Pancreas (tissue), 10 donors: ENCODE measurements at regions not wholly inside any gene's neighbourhood (a gene's known extent, or its start where the extent isn't known, plus 50 kb on each side); places are given as distances from the start of the nearest gene placed in this dataset.

ENCODE experiments used
- ATAC-seq, 4 donors: fragments of 200-7000 bp; cut with Tn5 transposase; one replicate each; pipeline versions ENCODE4 v1.8.0 to v1.9.1; 2020; ENCODE audit warnings: mild to moderate bottlenecking in 4 of 4, moderate library complexity in 4 of 4
- DNase-seq, 6 donors: peaks; one replicate each; pipeline ENCODE4 v3.0.0-alpha.2; 2020
- FAIRE-seq: peaks from 2 replicates; lab custom pipeline; 2012; peaks lifted over from hg19 to GRCh38; lab: Jason Lieb, UNC
- H3K27ac ChIP-seq, 4 donors: fragments of 200-600 bp; sonication (generic); 1 replicate in 3 of 4; 2 replicates in 1 of 4; pipeline versions ENCODE4 v1.5.0 to v1.8.0; 2020
- H3K27me3 ChIP-seq, 4 donors: fragments of 200-600 bp; one replicate each; pipeline ENCODE4 v1.8.0; 2021
- H3K36me3 ChIP-seq, 3 donors: fragments of 200-600 bp; sonication (generic) in 1 of 3; one replicate each; pipeline versions ENCODE4 v1.5.0 to v1.8.0; 2020 to 2021
- H3K4me1 ChIP-seq, 3 donors: fragments of 200-600 bp; one replicate each; pipeline ENCODE4 v1.8.0; 2021
- H3K4me3 ChIP-seq, 4 donors: fragments of 200-600 bp; sonication (generic) in 2 of 4; one replicate each; pipeline versions ENCODE4 v1.5.0 to v1.8.0; 2020 to 2021
- H3K9me3 ChIP-seq, 4 donors: fragments of 200-600 bp; one replicate each; pipeline ENCODE4 v1.8.0; 2021
- CTCF ChIP-seq, 4 donors: fragments of 200-600 bp; sonication (generic) in 3 of 4; IDR thresholded peaks; one replicate each; pipeline versions ENCODE4 v1.5.0 to v1.8.0; 2021; ENCODE audit warnings: antibody characterized with exemption in 4 of 4
- WGBS, 2 donors: extraction: QIAGEN DNeasy Blood & Tissue Kit; methylation state at CpG; one replicate each; pipeline ENCODE4 v1.1.7; 2013; 5-methylcytosine and 5-hydroxymethylcytosine counted together
- intact Hi-C, 3 donors: fragments of 100-400 bp; cut with DNase I; formaldehyde crosslinking; loops; one replicate each; pipeline versions ENCODE4 v1.11.1 to v1.14.2; 2022
- donor health status: healthy with polysubstance abuse.
- donor health status: DM: no; HTN: no; CAD: no; lungs with moderate emphysema.
- donor health status: DM: no; HTN: no; CAD: no.
- donor health status: control.
- donor health status: control.
- donor health status: Bipolar disorder and iron deficiency.
- donor health status: DM: yes; HTN: yes; CAD: no.
- donor health status: DM: no; HTN: no; CAD: no.
- donor health status: DM: no; HTN: no; CAD: no.
- donor health status: DM: yes; HTN: yes; CAD: no.

DNA sequence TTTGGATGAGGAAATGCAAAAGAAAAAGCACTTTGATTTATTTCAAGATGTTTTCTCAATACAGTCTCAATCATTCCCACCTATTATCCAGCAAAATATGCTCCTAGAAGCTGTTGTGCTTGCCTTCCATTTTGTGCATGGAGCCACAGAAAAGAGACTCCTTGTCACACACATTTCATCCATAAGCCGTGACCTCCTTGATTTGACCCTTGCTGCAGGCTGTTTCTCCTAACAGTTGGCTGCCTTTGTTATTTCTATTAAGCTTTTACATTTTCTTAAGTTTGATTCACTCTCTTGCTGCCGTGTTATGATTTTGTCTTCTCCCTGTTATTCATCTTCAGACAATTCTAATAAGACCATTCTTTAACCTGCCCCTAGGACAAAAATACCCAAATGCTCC, 124.2 kb upstream of the PLAAT1 start:
- Histone ChIP-seq H3K36me3 (no peaks in the 10 kb centered on the region), H3K4me3 (no peak overlapping the region)
- TF ChIP-seq CTCF (IDR thresholded peaks at IDR 0.05): no peak

GRCh38 chr3:193118907-193119306, 122.1 kb upstream of the PLAAT1 start:
- 80 to 86% methylated on average over 1 of the region's 1 CpG for WGBS, 2 donors
- H3K4me3 ChIP-seq: no peak overlapping the region
- no peak overlapping the region for H3K27ac ChIP-seq
- ATAC-seq (no peak), DNase-seq (no peak), FAIRE-seq (no peak)
- no peaks in the 10 kb centered on the region for H3K4me1 ChIP-seq
- no peaks in the 10 kb centered on the region for H3K27me3 ChIP-seq
- no peaks in the 10 kb centered on the region for H3K9me3 ChIP-seq
- H3K36me3 ChIP-seq: no peaks in the 10 kb centered on the region
- intact Hi-C loops: no loop called here
- TF ChIP-seq CTCF (IDR thresholded peaks at IDR 0.05): no peak

More for the DNA sequence above, 124.2 kb upstream of the PLAAT1 start:
- no peak for FAIRE-seq
- Histone ChIP-seq H3K27me3 (no peaks in the 10 kb centered on the region), H3K4me1 (no peaks in the 10 kb centered on the region), H3K9me3 (no peaks in the 10 kb centered on the region), H3K27ac (no peak overlapping the region)
- intact Hi-C loops: no loop called here
- WGBS, 2 donors: 70 to 76% methylated on average over 2 of the region's 2 CpGs
- DNase-seq: no peak
- ATAC-seq: no peak

- Histone ChIP-seq H3K27ac (no peak overlapping the region), H3K36me3 (no peaks in the 10 kb centered on the region), H3K9me3 (no peaks in the 10 kb centered on the region), H3K27me3 (no peaks in the 10 kb centered on the region), H3K4me3 (no peak overlapping the region), H3K4me1 (no peaks in the 10 kb centered on the region)
- ATAC-seq (no peak), FAIRE-seq (no peak), DNase-seq (no peak)
- intact Hi-C loops: no loop called here
- no peak for TF ChIP-seq CTCF (IDR thresholded peaks at IDR 0.05)
- 75 to 90% methylated on average over 3 of the region's 3 CpGs for WGBS, 2 donors
Observed at GRCh38 chr3:193119926-193120325, 121.1 kb upstream of the PLAAT1 start.

- intact Hi-C loops: no loop called here
- H3K27ac ChIP-seq: no peak overlapping the region
- no peaks in the 10 kb centered on the region for H3K9me3 ChIP-seq
- no peaks in the 10 kb centered on the region for H3K36me3 ChIP-seq
- DNase-seq: no peak
- no peaks in the 10 kb centered on the region for H3K27me3 ChIP-seq
- H3K4me3 ChIP-seq: no peak overlapping the region
- no peak for TF ChIP-seq CTCF (IDR thresholded peaks at IDR 0.05)
- ATAC-seq: no peak
- WGBS, 2 donors: 66 to 74% methylated on average over 9 of the region's 9 CpGs
- H3K4me1 ChIP-seq: no peaks in the 10 kb centered on the region
- FAIRE-seq: no peak
Observed at GRCh38 chr3:193124861-193125260, 116.2 kb upstream of the PLAAT1 start.

DNA sequence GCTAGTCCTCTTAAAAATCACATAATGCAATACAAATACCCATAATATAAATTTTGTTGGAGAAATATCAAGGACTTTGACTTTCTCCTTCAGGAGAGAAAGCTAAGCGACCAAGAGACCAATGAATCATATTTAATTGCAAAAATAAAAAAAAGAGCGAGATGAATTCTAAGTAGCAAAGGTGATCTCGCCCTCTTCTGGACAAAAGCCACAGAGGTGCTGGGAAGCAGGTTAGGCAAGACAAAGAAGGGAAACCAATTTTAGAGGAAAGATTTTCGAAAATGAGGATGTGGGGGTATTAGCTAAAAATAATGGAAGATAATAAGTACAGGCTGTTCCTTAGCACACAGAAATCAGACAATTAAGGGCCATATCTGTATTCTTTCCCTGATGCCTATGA, 111.4 kb upstream of the PLAAT1 start:
- no peaks in the 10 kb centered on the region for H3K4me1 ChIP-seq
- DNase-seq (no peak), FAIRE-seq (no peak), ATAC-seq (no peak)
- no peaks in the 10 kb centered on the region for H3K27me3 ChIP-seq
- H3K4me3 ChIP-seq: no peak overlapping the region
- no peak for TF ChIP-seq CTCF (IDR thresholded peaks at IDR 0.05)
- H3K27ac ChIP-seq: no peak overlapping the region
- no peaks in the 10 kb centered on the region for H3K9me3 ChIP-seq
- intact Hi-C loops: no loop called here
- WGBS, 2 donors: 47 to 53% methylated on average over 4 of the region's 4 CpGs
- H3K36me3 ChIP-seq: no peaks in the 10 kb centered on the region
